Central memory CD8-positive, alpha-beta T cell (primary cell): ENCODE measurements at regions not wholly inside any gene's neighbourhood (a gene's known extent, or its start where the extent isn't known, plus 50 kb on each side); places are given as distances from the start of the nearest gene placed in this dataset.

ENCODE experiments used
- ATAC-seq: fragments of 150-1000 bp; cut with Tn5 transposase; replicated peaks from 2 replicates; pipeline ENCODE4 v1.10.0; 2022; ENCODE audit warnings: mild to moderate bottlenecking, moderate FRiP score, moderate number of reproducible peaks; ENCODE audit not compliant: poor library complexity, severe bottlenecking; ENCODE audit errors: extremely low read depth
- DNase-seq, 2 donors: peaks; one replicate each; pipeline ENCODE4 v3.0.0; 2021; ENCODE audit warnings: low spot score in 2 of 2
- H3K27ac Mint-ChIP-seq: one replicate; pipeline ENCODE4 v1.8.0; 2022; ENCODE audit warnings: low read depth, mild to moderate bottlenecking, moderate library complexity, mixed read lengths
- H3K27me3 Mint-ChIP-seq: one replicate; pipeline ENCODE4 v1.8.0; 2022; ENCODE audit warnings: mixed read lengths
- H3K36me3 Mint-ChIP-seq: one replicate; pipeline ENCODE4 v1.8.0; 2022; ENCODE audit warnings: mild to moderate bottlenecking, moderate library complexity, mixed read lengths; ENCODE audit not compliant: insufficient read depth
- H3K4me1 Mint-ChIP-seq: one replicate; pipeline ENCODE4 v1.8.0; 2022; ENCODE audit warnings: mixed read lengths
- H3K4me3 Mint-ChIP-seq: one replicate; pipeline ENCODE4 v1.8.0; 2022; ENCODE audit warnings: mild to moderate bottlenecking, moderate library complexity, mixed read lengths
- H3K9me3 Mint-ChIP-seq: one replicate; pipeline ENCODE4 v1.8.0; 2022; ENCODE audit warnings: mixed read lengths

GRCh38 chr12:87870493-87871460 is 158.4 kb downstream of the C12orf50 start:
- H3K27ac Mint-ChIP-seq, result no peak overlapping the region
- H3K4me1 Mint-ChIP-seq, result no peaks in the 10 kb centered on the region
- H3K9me3 Mint-ChIP-seq, result peaks cover 6% of the 10 kb centered on the region
- DNase-seq, result no peak
- ATAC-seq, result no peak
- no peak overlapping the region for H3K4me3 Mint-ChIP-seq
- no peaks in the 10 kb centered on the region for H3K27me3 Mint-ChIP-seq
- no peaks in the 10 kb centered on the region for H3K36me3 Mint-ChIP-seq

DNA sequence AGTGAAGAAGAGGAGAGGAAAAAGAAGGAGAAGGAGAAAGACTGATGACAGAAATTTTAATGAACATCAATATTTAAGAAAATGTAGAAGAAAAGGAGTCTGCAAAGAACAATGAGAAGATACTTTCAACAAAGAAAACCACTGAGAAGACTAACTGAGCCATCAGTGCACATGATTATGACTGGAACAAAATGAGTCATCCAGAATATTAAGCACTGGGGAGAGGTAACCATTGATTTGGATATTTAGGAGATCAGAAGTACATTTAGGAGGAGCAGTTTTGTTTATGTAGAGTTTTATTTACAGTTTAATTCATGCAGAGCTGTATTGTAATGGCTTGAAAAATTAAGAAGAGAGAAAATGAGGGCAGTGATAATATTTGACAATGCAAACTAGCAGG is 159.1 kb downstream of the C12orf50 start:
- ATAC-seq (no peak), DNase-seq (no peak)
- no peaks in the 10 kb centered on the region for H3K4me1 Mint-ChIP-seq
- H3K36me3 Mint-ChIP-seq, result no peaks in the 10 kb centered on the region
- no peak overlapping the region for H3K4me3 Mint-ChIP-seq
- H3K27me3 Mint-ChIP-seq, result no peaks in the 10 kb centered on the region
- peaks cover 6% of the 10 kb centered on the region for H3K9me3 Mint-ChIP-seq
- H3K27ac Mint-ChIP-seq, result no peak overlapping the region

GRCh38 chr12:87866578-87867292 is 162.5 kb downstream of the C12orf50 start:
- Mint-ChIP-seq H3K27me3 (no peaks in the 10 kb centered on the region), H3K9me3 (no peaks in the 10 kb centered on the region), H3K4me3 (no peak overlapping the region), H3K27ac (no peak overlapping the region), H3K4me1 (no peaks in the 10 kb centered on the region), H3K36me3 (no peaks in the 10 kb centered on the region)
- no peak for DNase-seq
- no peak for ATAC-seq

DNA sequence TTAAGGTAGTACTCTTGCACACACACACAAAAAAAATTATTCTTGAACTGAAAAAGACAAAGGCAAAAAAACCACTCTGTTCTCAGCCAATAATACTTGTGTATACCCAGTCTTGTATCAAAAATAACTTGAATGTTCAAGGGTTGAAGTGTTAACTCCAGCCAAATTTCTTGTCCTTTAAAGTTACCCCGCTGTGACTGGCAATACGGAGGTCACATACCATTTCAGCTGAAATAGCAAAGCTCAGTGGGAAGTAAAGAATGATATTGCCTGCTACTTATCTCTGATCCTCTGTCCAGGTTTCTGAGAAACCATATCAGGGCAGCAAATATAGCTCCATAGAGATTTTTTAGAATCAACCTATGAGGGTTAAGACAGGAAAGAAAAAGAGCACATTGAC is 167.4 kb downstream of the C12orf50 start:
- no peaks in the 10 kb centered on the region for H3K4me1 Mint-ChIP-seq
- no peak overlapping the region for H3K4me3 Mint-ChIP-seq
- no peaks in the 10 kb centered on the region for H3K27me3 Mint-ChIP-seq
- H3K36me3 Mint-ChIP-seq, result no peaks in the 10 kb centered on the region
- DNase-seq (no peak), ATAC-seq (no peak)
- H3K9me3 Mint-ChIP-seq, result no peaks in the 10 kb centered on the region
- no peak overlapping the region for H3K27ac Mint-ChIP-seq

DNA sequence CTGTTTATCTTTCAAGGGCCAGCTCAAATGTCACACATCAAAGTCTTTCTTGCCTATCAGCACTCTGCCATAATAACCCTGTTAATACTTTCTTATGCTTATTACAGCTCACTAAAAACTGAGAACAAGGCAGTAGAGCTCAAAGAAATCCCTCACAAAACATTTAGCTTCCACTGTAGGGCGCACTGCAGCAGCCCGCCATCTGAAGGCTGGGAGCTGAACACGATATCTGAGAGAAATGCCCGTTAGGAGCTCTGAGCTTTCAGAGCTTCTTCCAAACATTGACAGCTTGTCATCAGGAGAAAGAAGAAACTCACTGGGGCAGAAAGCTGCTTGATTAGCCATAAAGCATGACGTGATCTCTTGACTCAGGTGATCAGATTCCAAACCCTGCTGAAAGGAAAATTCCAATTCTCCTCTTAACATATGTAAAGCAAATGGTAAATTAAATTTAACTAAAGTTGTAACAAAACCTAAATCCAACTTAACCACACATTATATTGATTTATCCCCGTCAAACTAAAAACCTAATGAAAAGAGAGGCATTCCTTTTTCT is 175.7 kb downstream of the C12orf50 start:
- no peak for ATAC-seq
- DNase-seq, result no peak
- H3K9me3 Mint-ChIP-seq, result no peaks in the 10 kb centered on the region
- H3K27me3 Mint-ChIP-seq, result no peaks in the 10 kb centered on the region
- no peak overlapping the region for H3K27ac Mint-ChIP-seq
- no peak overlapping the region for H3K4me3 Mint-ChIP-seq
- no peaks in the 10 kb centered on the region for H3K36me3 Mint-ChIP-seq
- H3K4me1 Mint-ChIP-seq, result no peaks in the 10 kb centered on the region

- Mint-ChIP-seq H3K9me3 (no peaks in the 10 kb centered on the region), H3K27me3 (no peaks in the 10 kb centered on the region), H3K27ac (no peak overlapping the region), H3K4me3 (no peak overlapping the region), H3K36me3 (peaks cover 2% of the 10 kb centered on the region), H3K4me1 (no peaks in the 10 kb centered on the region)
- ATAC-seq (no peak), DNase-seq (no peak)
Measured at GRCh38 chr12:87849074-87849473, 180.1 kb downstream of the C12orf50 start.

GRCh38 chr12:87848248-87848868 is 180.8 kb downstream of the C12orf50 start:
- ATAC-seq (no peak), DNase-seq (no peak)
- Mint-ChIP-seq H3K4me3 (no peak overlapping the region), H3K4me1 (no peaks in the 10 kb centered on the region), H3K9me3 (no peaks in the 10 kb centered on the region), H3K27me3 (no peaks in the 10 kb centered on the region), H3K36me3 (peaks cover 2% of the 10 kb centered on the region), H3K27ac (no peak overlapping the region)

DNA sequence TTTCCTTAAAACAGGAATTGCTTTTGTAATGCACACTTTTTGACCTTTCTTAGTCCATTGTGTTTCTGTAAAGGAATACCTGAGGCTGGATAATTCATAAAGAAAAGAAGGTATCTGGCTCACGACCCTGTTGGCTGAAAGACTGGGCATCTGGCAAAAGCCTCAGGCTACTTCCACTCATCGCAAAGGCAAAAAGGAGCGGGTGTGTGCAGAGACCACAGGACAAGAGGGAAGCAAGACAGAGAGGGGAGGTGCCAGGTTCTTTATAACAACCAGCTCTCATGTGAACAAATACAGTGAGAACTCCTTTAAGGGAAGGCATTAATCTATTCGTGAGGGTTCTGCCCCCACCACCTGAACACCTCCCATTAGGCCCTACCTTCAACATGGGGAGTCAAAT is 182.1 kb downstream of the C12orf50 start:
- DNase-seq (no peak), ATAC-seq (no peak)
- no peak overlapping the region for H3K27ac Mint-ChIP-seq
- no peaks in the 10 kb centered on the region for H3K27me3 Mint-ChIP-seq
- H3K4me3 Mint-ChIP-seq, result no peak overlapping the region
- no peaks in the 10 kb centered on the region for H3K4me1 Mint-ChIP-seq
- H3K9me3 Mint-ChIP-seq, result no peaks in the 10 kb centered on the region
- H3K36me3 Mint-ChIP-seq, result peaks cover 2% of the 10 kb centered on the region

DNA sequence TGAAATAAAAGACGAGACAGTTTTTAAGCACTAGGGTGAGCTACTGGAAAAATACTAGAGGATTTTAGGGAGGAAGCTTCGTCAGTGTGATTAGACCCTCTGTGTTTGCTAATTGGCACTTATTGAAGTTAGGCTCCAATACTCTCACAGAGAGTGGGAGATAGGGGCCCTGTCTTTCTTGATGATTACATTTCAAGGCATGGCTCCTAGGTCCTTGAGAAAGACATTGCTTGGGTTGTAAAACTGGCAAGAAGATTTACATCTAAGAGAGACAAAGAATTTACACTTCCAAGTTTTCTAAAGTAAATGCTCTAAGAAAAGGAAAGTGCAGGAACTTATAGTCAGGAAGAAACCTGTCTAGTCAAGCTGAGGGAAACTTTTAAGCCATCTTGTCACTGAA is 183.2 kb downstream of the C12orf50 start:
- no peak for ATAC-seq
- H3K27ac Mint-ChIP-seq, result no peak overlapping the region
- H3K4me3 Mint-ChIP-seq, result no peak overlapping the region
- no peak for DNase-seq
- peaks cover 2% of the 10 kb centered on the region for H3K36me3 Mint-ChIP-seq
- no peaks in the 10 kb centered on the region for H3K27me3 Mint-ChIP-seq
- no peaks in the 10 kb centered on the region for H3K4me1 Mint-ChIP-seq
- H3K9me3 Mint-ChIP-seq, result no peaks in the 10 kb centered on the region

- Mint-ChIP-seq H3K4me1 (no peaks in the 10 kb centered on the region), H3K27ac (no peak overlapping the region), H3K4me3 (no peak overlapping the region), H3K27me3 (no peaks in the 10 kb centered on the region), H3K9me3 (no peaks in the 10 kb centered on the region), H3K36me3 (peaks cover under 1% of the 10 kb centered on the region)
- DNase-seq (no peak), ATAC-seq (no peak)
Measured at GRCh38 chr12:87841935-87842334, 187.3 kb downstream of the C12orf50 start.

DNA sequence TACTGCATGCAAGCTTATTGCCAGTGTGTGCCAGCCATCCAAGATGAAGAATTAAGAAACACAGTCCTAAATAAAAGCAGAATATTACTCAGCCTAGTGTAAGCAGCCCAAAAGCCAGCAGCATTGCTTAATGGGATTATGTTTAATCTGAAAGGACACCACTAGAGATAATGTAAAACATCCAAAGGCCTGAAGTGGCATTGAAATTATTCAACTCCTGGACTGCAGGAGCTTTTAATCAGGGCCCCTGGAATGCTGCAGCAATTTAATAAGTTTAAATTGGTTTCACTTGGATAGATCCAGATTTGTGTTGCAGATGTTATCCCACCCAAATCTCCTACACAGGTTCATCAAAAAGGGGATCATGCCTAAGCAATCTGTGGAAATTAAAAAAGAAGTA is 193.0 kb downstream of the C12orf50 start:
- Mint-ChIP-seq H3K27me3 (no peaks in the 10 kb centered on the region), H3K36me3 (no peaks in the 10 kb centered on the region), H3K4me3 (no peak overlapping the region), H3K27ac (no peak overlapping the region), H3K4me1 (no peaks in the 10 kb centered on the region), H3K9me3 (no peaks in the 10 kb centered on the region)
- ATAC-seq (no peak), DNase-seq (no peak)

DNA sequence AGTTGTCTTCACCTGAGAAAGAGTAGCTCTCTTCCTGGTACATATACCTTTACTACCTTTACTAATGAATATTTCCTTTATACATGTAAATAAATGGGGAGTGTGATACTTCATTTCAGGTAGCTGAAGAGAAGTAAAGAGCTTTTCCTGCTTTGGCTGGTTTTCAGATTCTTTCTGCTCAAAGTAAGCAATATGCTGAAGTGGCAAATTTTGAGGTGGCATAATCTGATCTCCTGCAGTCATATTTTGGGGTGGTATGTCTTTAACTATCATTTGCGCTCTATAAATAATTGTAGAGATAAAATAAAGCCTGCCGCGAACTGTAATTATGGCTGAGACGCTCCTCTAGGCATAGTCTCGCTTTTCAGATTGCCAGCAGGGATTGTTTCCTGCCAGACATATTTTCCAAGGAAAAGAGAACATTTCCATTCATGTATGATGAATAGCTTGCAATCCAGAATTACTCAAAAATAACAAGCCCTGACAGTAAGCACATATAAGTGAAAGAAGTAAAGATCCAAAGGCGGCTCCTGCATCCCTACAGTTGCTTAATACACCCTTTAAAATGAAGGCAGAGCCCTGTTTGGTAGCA is 200.7 kb downstream of the C12orf50 start:
- DNase-seq (no peak), ATAC-seq (no peak)
- no peak overlapping the region for H3K4me3 Mint-ChIP-seq
- no peaks in the 10 kb centered on the region for H3K27me3 Mint-ChIP-seq
- H3K36me3 Mint-ChIP-seq, result no peaks in the 10 kb centered on the region
- H3K9me3 Mint-ChIP-seq, result no peaks in the 10 kb centered on the region
- H3K4me1 Mint-ChIP-seq, result no peaks in the 10 kb centered on the region
- no peak overlapping the region for H3K27ac Mint-ChIP-seq
